Stomach (tissue), 4 donors: ENCODE measurements at regions not wholly inside any gene's neighbourhood (a gene's known extent, or its start where the extent isn't known, plus 50 kb on each side); places are given as distances from the start of the nearest gene placed in this dataset.

Experiments used
- POLR2AphosphoS5 ChIP-seq, 3 donors: sonication (generic); formaldehyde crosslinking; IDR thresholded peaks; one replicate each; pipeline ENCODE4 v1.6.1; 2016; ENCODE audit warnings: antibody characterized with exemption in 3 of 3
- TF ChIP-seq, protein P1 (sequence below), 7 experiments: fragments of 450-650 bp in 4 of 7; fragments of 200-600 bp in 3 of 7; sonication (generic) in 3 of 7; IDR thresholded peaks; one replicate each; pipeline ENCODE4 v1.5.1; 2016 to 2019; ENCODE audit warnings: antibody characterized with exemption in 7 of 7, control low read depth in 2 of 7, mild to moderate bottlenecking in 1 of 7

GRCh38 chr7:138395763-138396162 is 64.3 kb upstream of the TRIM24 start:
- TF ChIP-seq, protein P1, sequence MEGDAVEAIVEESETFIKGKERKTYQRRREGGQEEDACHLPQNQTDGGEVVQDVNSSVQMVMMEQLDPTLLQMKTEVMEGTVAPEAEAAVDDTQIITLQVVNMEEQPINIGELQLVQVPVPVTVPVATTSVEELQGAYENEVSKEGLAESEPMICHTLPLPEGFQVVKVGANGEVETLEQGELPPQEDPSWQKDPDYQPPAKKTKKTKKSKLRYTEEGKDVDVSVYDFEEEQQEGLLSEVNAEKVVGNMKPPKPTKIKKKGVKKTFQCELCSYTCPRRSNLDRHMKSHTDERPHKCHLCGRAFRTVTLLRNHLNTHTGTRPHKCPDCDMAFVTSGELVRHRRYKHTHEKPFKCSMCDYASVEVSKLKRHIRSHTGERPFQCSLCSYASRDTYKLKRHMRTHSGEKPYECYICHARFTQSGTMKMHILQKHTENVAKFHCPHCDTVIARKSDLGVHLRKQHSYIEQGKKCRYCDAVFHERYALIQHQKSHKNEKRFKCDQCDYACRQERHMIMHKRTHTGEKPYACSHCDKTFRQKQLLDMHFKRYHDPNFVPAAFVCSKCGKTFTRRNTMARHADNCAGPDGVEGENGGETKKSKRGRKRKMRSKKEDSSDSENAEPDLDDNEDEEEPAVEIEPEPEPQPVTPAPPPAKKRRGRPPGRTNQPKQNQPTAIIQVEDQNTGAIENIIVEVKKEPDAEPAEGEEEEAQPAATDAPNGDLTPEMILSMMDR (IDR thresholded peaks at IDR 0.05) = no peak
- TF ChIP-seq POLR2AphosphoS5 (IDR thresholded peaks at IDR 0.05) = no peak
